ENCODE measurements at regions not wholly inside any gene's neighbourhood (a gene's known extent, or its start where the extent isn't known, plus 50 kb on each side); places are given as distances from the start of the nearest gene placed in this dataset.

DNA sequence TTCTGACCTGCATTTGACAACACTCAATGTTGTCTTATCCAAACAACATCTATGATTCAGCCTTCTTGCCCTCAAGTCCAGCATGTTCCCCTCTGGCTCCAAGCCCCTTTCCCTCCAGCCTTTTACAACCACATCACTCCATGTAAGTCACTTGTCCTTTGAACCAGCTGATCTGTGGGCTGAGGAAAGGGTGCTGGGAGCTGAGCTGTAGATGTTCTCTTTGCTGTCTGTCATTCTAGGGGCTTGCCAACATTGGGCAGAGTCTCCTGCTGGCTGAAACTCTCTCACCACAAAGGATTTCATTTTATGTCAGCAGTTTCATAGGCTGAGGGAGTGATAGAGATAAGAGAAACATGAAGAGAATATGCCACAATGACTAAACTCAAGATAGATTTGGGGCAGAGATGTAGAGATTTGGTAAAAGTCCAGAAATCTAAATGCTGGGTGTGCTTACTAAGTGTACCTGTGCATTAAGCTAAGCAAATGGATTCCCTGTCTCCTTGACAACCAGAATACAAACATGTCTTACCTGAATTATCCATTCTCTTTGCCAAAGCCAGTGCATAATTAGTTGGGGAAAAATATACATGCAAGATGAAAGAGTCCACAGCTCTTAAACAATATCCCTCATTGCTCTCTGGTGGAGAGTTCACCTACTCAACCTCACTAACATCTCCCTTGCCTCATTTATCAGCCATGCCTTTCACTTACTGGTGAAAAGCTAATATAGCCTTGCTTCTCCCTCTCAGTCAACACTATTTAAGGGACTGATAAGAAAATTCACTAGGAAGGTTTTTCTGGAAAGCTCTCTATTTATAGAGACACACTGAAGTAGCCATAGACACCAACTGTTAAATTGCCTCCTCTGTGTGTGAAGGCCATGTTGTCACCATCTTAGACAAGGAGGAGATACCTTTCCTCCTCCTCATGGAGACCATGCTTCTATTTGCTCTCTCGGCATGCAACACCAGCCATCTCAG is 175.5 kb upstream of the SERP2 start:
- no peak overlapping the region for H3K27ac ChIP-seq (ENCODE audit: low read depth in 1 of 3, low read length in 2 of 3)
- FAIRE-seq (no peak), DNase-seq (peak in 1 of 2 donors; percentile 43)
- no peaks in the 10 kb centered on the region for H3K27me3 ChIP-seq (ENCODE audit: control insufficient read depth in 3 of 3, insufficient read depth in 3 of 3, low read length in 3 of 3)
- H3K36me3 ChIP-seq (ENCODE audit: control insufficient read depth in 3 of 3, insufficient read depth in 2 of 3, low read depth in 1 of 3, low read length in 3 of 3), result no peaks in the 10 kb centered on the region
- peaks cover 0 to 16% (median 0%) of the 10 kb centered on the region in 3 donors for H3K4me1 ChIP-seq (ENCODE audit: control insufficient read depth in 3 of 3, insufficient read depth in 2 of 3, low read depth in 1 of 3, low read length in 2 of 3)
- WGBS, 3 donors, result 85 to 94% (median 86%) methylated on average over 1 of the region's 1 CpG
- no peak overlapping the region for H3K4me3 ChIP-seq (ENCODE audit: low read depth in 1 of 3, low read length in 3 of 3)
- no peaks in the 10 kb centered on the region for H3K9me3 ChIP-seq (ENCODE audit: control insufficient read depth in 2 of 2, insufficient read depth in 1 of 2, low read depth in 1 of 2, low read length in 1 of 2)

DNA sequence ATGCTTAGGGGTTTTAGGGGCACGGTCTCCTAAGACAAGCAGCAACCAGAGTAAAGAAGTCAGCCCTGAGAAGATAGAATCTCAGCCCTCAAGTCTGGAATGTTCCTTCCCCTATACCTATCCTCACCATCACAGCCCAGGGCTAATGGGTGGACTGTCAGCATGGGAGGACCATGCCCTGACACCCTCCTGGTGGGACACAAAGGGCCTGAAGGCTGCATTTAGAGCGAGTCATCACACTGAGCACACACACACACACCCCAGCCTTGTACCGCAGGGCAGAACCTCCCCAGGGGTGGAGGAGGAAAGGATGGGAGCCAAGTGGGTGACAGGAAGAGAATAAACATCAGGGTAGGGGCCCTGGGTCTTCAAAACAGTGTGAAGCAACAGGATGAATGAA is 174.8 kb upstream of the SERP2 start:
- no peak for FAIRE-seq
- Histone ChIP-seq H3K27ac (ENCODE audit: low read depth in 1 of 3, low read length in 2 of 3) (no peak overlapping the region), H3K27me3 (ENCODE audit: control insufficient read depth in 3 of 3, insufficient read depth in 3 of 3, low read length in 3 of 3) (no peaks in the 10 kb centered on the region), H3K4me1 (ENCODE audit: control insufficient read depth in 3 of 3, insufficient read depth in 2 of 3, low read depth in 1 of 3, low read length in 2 of 3) (peaks cover 0 to 16% (median 0%) of the 10 kb centered on the region in 3 donors), H3K36me3 (ENCODE audit: control insufficient read depth in 3 of 3, insufficient read depth in 2 of 3, low read depth in 1 of 3, low read length in 3 of 3) (no peaks in the 10 kb centered on the region), H3K9me3 (ENCODE audit: control insufficient read depth in 2 of 2, insufficient read depth in 1 of 2, low read depth in 1 of 2, low read length in 1 of 2) (no peaks in the 10 kb centered on the region), H3K4me3 (ENCODE audit: low read depth in 1 of 3, low read length in 3 of 3) (no peak overlapping the region)
- no peak for DNase-seq
- WGBS, 3 donors, result 63 to 70% (median 65%) methylated on average over 3 of the region's 3 CpGs

DNA sequence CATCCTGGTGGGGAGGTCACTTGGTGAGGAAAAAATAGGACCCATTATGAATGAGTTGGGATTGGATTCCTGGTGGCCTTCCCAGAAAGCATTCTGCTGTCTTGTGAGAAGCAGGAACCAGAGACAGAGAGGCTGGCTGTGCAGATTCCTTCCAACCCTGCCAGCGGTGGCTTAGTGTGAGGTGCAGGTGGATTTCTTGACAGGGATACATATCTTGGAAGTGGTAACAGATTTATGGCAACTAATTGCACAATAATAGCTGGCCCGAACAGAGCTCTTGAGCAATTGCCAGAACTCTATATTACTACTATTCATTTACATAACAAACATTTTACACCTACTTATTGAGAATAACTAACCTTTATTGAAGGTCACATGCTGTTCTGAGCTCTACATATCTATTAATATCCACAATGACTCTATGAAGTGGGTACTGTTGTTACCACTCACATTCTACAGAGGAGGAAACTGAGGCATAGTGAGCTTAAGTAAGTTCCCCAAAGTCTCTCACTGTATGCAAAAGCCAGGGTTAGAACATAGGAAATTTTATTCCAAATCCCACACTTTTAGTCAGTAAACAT is 173.9 kb upstream of the SERP2 start:
- H3K27me3 ChIP-seq (ENCODE audit: control insufficient read depth in 3 of 3, insufficient read depth in 3 of 3, low read length in 3 of 3), result no peaks in the 10 kb centered on the region
- no peak overlapping the region for H3K27ac ChIP-seq (ENCODE audit: low read depth in 1 of 3, low read length in 2 of 3)
- 10 to 44% (median 16%) methylated on average over 2 of the region's 2 CpGs for WGBS, 3 donors
- peaks cover 0 to 16% (median 0%) of the 10 kb centered on the region in 3 donors for H3K4me1 ChIP-seq (ENCODE audit: control insufficient read depth in 3 of 3, insufficient read depth in 2 of 3, low read depth in 1 of 3, low read length in 2 of 3)
- no peak overlapping the region for H3K4me3 ChIP-seq (ENCODE audit: low read depth in 1 of 3, low read length in 3 of 3)
- no peaks in the 10 kb centered on the region for H3K9me3 ChIP-seq (ENCODE audit: control insufficient read depth in 2 of 2, insufficient read depth in 1 of 2, low read depth in 1 of 2, low read length in 1 of 2)
- no peaks in the 10 kb centered on the region for H3K36me3 ChIP-seq (ENCODE audit: control insufficient read depth in 3 of 3, insufficient read depth in 2 of 3, low read depth in 1 of 3, low read length in 3 of 3)
- FAIRE-seq (no peak), DNase-seq (peak; percentile 52 to 73)

DNA sequence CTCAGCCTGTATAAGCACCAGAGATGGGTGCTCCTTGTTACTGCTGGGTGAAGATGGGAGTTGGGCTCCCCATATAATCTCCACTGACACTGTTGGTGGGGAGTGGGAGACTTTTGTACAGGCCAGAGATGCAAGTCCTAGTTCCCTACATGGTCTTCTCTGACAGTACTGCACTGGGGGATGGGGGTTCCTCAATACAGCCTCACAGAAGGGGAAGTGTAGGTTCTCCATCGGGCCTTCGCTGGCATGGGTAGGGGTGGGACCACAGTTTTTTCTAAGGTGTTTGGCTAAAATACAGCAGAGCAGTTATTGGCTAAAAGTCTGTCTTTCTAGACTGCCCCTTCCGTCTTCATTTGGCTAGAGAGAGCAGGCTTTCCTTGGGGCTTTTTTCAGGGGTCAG is 167.2 kb upstream of the SERP2 start:
- peaks cover 0 to 7% of the 10 kb centered on the region in 2 donors for H3K9me3 ChIP-seq (ENCODE audit: control insufficient read depth in 2 of 2, insufficient read depth in 1 of 2, low read depth in 1 of 2, low read length in 1 of 2)
- WGBS, 3 donors, result 78 to 91% (median 89%) methylated on average over 3 of the region's 3 CpGs
- DNase-seq (no peak), FAIRE-seq (no peak)
- H3K36me3 ChIP-seq (ENCODE audit: control insufficient read depth in 3 of 3, insufficient read depth in 2 of 3, low read depth in 1 of 3, low read length in 3 of 3), result no peaks in the 10 kb centered on the region
- no peaks in the 10 kb centered on the region for H3K27me3 ChIP-seq (ENCODE audit: control insufficient read depth in 3 of 3, insufficient read depth in 3 of 3, low read length in 3 of 3)
- H3K4me1 ChIP-seq (ENCODE audit: control insufficient read depth in 3 of 3, insufficient read depth in 2 of 3, low read depth in 1 of 3, low read length in 2 of 3), result no peaks in the 10 kb centered on the region
- H3K4me3 ChIP-seq (ENCODE audit: low read depth in 1 of 3, low read length in 3 of 3), result no peak overlapping the region
- H3K27ac ChIP-seq (ENCODE audit: low read depth in 1 of 3, low read length in 2 of 3), result no peak overlapping the region

DNA sequence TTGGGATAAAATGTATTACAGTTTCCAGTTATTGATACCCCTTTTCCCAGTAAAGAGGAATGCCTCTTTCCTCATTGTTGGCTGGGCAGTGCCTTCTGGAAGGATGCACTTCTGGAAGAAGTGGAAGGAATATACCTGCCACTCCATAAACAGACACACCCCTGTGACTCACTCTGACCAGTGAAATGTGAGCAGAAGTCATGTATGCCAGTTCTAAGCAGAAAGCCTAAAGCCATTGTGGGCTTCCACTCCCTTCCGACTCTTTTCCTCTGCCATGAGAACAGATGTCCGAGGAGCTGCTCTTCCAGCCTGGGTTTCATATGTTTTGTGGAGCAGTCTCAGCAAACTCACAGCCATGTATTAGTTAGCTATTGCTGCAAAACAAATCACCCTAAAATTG is 166.1 kb upstream of the SERP2 start:
- no peaks in the 10 kb centered on the region for H3K36me3 ChIP-seq (ENCODE audit: control insufficient read depth in 3 of 3, insufficient read depth in 2 of 3, low read depth in 1 of 3, low read length in 3 of 3)
- peaks cover 0 to 7% of the 10 kb centered on the region in 2 donors for H3K9me3 ChIP-seq (ENCODE audit: control insufficient read depth in 2 of 2, insufficient read depth in 1 of 2, low read depth in 1 of 2, low read length in 1 of 2)
- WGBS, 3 donors, result 92 to 97% (median 95%) methylated on average over 2 of the region's 2 CpGs
- no peak overlapping the region for H3K27ac ChIP-seq (ENCODE audit: low read depth in 1 of 3, low read length in 2 of 3)
- DNase-seq (no peak), FAIRE-seq (no peak)
- no peak overlapping the region for H3K4me3 ChIP-seq (ENCODE audit: low read depth in 1 of 3, low read length in 3 of 3)
- H3K27me3 ChIP-seq (ENCODE audit: control insufficient read depth in 3 of 3, insufficient read depth in 3 of 3, low read length in 3 of 3), result no peaks in the 10 kb centered on the region
- H3K4me1 ChIP-seq (ENCODE audit: control insufficient read depth in 3 of 3, insufficient read depth in 2 of 3, low read depth in 1 of 3, low read length in 2 of 3), result no peaks in the 10 kb centered on the region

DNA sequence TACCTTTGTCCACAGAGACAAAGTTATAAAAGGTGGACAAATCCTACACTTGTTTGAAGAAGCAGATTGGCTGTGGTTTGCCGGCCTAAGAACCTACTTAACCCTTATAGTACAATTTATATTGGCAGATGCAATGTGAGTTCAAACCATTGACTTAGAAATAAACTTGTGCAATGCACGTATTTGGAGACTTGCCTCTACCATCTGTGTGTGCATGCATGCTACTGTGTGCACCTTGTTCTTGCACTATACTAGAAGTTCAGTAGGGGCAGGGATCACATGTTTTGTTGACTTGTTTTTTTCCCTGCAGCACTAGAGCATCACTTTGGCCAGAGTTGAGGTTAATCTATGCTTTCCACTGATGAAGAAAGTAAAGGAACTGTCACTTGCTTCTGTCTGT is 163.1 kb upstream of the SERP2 start:
- no peaks in the 10 kb centered on the region for H3K4me1 ChIP-seq (ENCODE audit: control insufficient read depth in 3 of 3, insufficient read depth in 2 of 3, low read depth in 1 of 3, low read length in 2 of 3)
- H3K4me3 ChIP-seq (ENCODE audit: low read depth in 1 of 3, low read length in 3 of 3), result no peak overlapping the region
- H3K36me3 ChIP-seq (ENCODE audit: control insufficient read depth in 3 of 3, insufficient read depth in 2 of 3, low read depth in 1 of 3, low read length in 3 of 3), result no peaks in the 10 kb centered on the region
- H3K27me3 ChIP-seq (ENCODE audit: control insufficient read depth in 3 of 3, insufficient read depth in 3 of 3, low read length in 3 of 3), result no peaks in the 10 kb centered on the region
- DNase-seq (no peak), FAIRE-seq (no peak)
- 76 to 79% (median 78%) methylated on average over 2 of the region's 2 CpGs for WGBS, 3 donors
- peaks cover 0 to 7% of the 10 kb centered on the region in 2 donors for H3K9me3 ChIP-seq (ENCODE audit: control insufficient read depth in 2 of 2, insufficient read depth in 1 of 2, low read depth in 1 of 2, low read length in 1 of 2)
- H3K27ac ChIP-seq (ENCODE audit: low read depth in 1 of 3, low read length in 2 of 3), result no peak overlapping the region

DNA sequence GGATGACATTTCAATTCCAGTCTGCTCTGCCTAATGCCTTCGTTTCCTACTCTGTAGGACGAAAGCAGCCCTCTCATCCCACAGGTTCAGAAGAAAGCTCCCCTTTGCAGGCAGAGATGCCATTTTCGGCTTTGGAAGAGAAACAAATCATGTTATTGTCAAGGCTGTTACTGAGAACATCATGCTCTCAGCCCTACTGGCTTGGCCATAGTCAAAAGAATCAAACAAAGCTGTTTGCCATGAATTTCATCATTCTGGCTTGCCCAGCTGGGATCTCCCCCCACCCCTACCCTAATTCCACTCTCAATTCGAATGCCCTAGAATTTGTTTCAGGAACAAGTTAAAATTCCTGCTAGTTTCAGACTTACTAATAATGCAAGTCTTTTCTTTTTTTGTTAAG is 162.3 kb upstream of the SERP2 start:
- no peak for DNase-seq
- Histone ChIP-seq H3K27me3 (ENCODE audit: control insufficient read depth in 3 of 3, insufficient read depth in 3 of 3, low read length in 3 of 3) (no peaks in the 10 kb centered on the region), H3K27ac (ENCODE audit: low read depth in 1 of 3, low read length in 2 of 3) (no peak overlapping the region), H3K4me1 (ENCODE audit: control insufficient read depth in 3 of 3, insufficient read depth in 2 of 3, low read depth in 1 of 3, low read length in 2 of 3) (no peaks in the 10 kb centered on the region), H3K4me3 (ENCODE audit: low read depth in 1 of 3, low read length in 3 of 3) (no peak overlapping the region), H3K9me3 (ENCODE audit: control insufficient read depth in 2 of 2, insufficient read depth in 1 of 2, low read depth in 1 of 2, low read length in 1 of 2) (peaks cover 0 to 1% of the 10 kb centered on the region in 2 donors), H3K36me3 (ENCODE audit: control insufficient read depth in 3 of 3, insufficient read depth in 2 of 3, low read depth in 1 of 3, low read length in 3 of 3) (no peaks in the 10 kb centered on the region)
- 69 to 88% (median 84%) methylated on average over 4 of the region's 4 CpGs for WGBS, 3 donors
- no peak for FAIRE-seq

DNA sequence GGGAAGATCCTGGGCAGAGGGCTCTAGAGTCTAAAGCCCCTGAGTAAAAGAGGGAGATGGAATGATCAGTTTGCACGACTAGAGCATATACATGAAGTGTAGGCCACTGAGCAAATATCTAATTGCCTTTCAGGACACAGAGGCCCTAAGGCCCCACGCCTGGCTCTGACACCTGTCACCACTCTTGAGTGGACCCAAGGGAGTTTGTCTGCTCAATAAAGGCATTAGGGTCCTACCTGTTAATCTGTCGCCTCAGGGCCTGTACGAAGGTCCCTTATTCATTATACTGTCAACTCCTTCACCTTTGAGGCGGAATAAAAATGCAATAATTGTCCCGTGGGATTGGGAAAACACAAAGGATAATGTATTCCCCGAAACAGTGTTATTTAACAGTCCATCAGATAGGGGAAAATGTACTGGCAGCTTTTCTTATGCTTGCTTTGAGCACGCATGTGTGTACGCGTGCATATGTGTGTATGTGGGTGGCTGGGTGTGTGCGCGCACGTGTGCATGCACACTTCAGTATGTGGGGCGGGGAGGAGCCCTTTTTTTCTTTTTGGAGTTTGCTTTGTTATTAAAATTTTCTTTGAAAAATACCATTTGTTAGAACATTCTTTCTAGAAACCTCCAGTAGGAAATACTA is 161.8 kb upstream of the SERP2 start:
- no peak overlapping the region for H3K4me3 ChIP-seq (ENCODE audit: low read depth in 1 of 3, low read length in 3 of 3)
- H3K9me3 ChIP-seq (ENCODE audit: control insufficient read depth in 2 of 2, insufficient read depth in 1 of 2, low read depth in 1 of 2, low read length in 1 of 2), result no peaks in the 10 kb centered on the region
- whole genome bisulfite sequencing, 3 donors, result 90 to 91% (median 90%) methylated on average over 14 of the region's 14 CpGs
- no peaks in the 10 kb centered on the region for H3K4me1 ChIP-seq (ENCODE audit: control insufficient read depth in 3 of 3, insufficient read depth in 2 of 3, low read depth in 1 of 3, low read length in 2 of 3)
- DNase-seq, result no peak
- FAIRE-seq, result no peak
- no peaks in the 10 kb centered on the region for H3K27me3 ChIP-seq (ENCODE audit: control insufficient read depth in 3 of 3, insufficient read depth in 3 of 3, low read length in 3 of 3)
- no peaks in the 10 kb centered on the region for H3K36me3 ChIP-seq (ENCODE audit: control insufficient read depth in 3 of 3, insufficient read depth in 2 of 3, low read depth in 1 of 3, low read length in 3 of 3)
- H3K27ac ChIP-seq (ENCODE audit: low read depth in 1 of 3, low read length in 2 of 3), result no peak overlapping the region
